ENCODE measurements at regions not wholly inside any gene's neighbourhood (a gene's known extent, or its start where the extent isn't known, plus 50 kb on each side); places are given as distances from the start of the nearest gene placed in this dataset.
"Not testable (repeated sequence)": the region's sequence is repeated elsewhere in the genome, so short reads cannot be mapped to it uniquely, and the experiment has no call there.

- intact Hi-C loops (cut with micrococcal nuclease): no loop called here
- CTCF ChIA-PET: no interaction called here
- DNase-seq (no peak), ATAC-seq (no peak)
- no peak overlapping the region for H3K27ac Mint-ChIP-seq
- no peaks in the 10 kb centered on the region for H3K4me1 Mint-ChIP-seq (ENCODE audit: low read depth)
- peaks cover 10% of the 10 kb centered on the region for H3K9me3 Mint-ChIP-seq
- H3K4me3 Mint-ChIP-seq: no peak overlapping the region
- TF ChIP-seq, protein P1, sequence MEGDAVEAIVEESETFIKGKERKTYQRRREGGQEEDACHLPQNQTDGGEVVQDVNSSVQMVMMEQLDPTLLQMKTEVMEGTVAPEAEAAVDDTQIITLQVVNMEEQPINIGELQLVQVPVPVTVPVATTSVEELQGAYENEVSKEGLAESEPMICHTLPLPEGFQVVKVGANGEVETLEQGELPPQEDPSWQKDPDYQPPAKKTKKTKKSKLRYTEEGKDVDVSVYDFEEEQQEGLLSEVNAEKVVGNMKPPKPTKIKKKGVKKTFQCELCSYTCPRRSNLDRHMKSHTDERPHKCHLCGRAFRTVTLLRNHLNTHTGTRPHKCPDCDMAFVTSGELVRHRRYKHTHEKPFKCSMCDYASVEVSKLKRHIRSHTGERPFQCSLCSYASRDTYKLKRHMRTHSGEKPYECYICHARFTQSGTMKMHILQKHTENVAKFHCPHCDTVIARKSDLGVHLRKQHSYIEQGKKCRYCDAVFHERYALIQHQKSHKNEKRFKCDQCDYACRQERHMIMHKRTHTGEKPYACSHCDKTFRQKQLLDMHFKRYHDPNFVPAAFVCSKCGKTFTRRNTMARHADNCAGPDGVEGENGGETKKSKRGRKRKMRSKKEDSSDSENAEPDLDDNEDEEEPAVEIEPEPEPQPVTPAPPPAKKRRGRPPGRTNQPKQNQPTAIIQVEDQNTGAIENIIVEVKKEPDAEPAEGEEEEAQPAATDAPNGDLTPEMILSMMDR (IDR thresholded peaks at IDR 0.05): no peak
- no peaks in the 10 kb centered on the region for H3K36me3 Mint-ChIP-seq (ENCODE audit: low read depth)
- POLR2A ChIA-PET: no interaction called here
- no peaks in the 10 kb centered on the region for H3K27me3 Mint-ChIP-seq
These were observed 1263.3 kb upstream of the CDH9 start for GRCh38 chr5:28301712-28302111.

DNA sequence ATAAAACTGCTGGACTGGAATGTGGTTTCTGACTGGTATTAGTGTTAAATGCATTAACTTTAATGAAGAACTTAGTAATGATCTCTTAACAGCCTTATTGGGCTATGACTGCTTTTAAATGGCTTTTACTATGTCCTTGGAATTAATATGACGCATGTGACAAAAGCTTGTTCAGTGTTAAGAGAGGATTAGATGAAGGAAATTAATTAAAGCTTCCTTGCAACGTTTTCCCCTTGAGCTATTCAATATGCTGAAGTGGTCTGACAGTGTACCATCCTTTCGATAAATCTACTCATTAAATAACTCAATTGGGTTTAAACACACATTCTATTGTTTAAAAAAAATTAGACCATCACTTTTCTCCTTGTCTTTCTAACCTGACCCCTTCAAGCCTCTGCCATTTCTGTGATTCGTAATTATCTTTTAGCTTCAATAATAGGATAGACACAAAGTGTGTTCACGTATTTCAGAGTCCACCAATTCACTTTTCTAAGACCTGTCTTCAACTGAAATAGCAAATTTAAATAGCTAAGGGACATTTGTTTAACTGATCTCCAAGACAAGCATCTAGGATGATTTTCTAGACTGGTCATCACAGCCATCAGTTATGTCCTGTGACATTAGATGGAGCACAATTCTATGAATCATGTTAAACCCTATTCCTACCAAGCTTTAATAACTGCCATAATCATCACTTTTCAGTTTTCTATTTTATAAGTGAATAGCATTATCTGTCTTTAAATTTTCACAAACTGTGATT is 1258.0 kb upstream of the CDH9 start:
- no peak for DNase-seq
- H3K27me3 Mint-ChIP-seq: no peaks in the 10 kb centered on the region
- no peaks in the 10 kb centered on the region for H3K4me1 Mint-ChIP-seq (ENCODE audit: low read depth)
- peaks cover 9% of the 10 kb centered on the region for H3K9me3 Mint-ChIP-seq
- no peak overlapping the region for H3K27ac Mint-ChIP-seq
- no peaks in the 10 kb centered on the region for H3K36me3 Mint-ChIP-seq (ENCODE audit: low read depth)
- no peak overlapping the region for H3K4me3 Mint-ChIP-seq
- TF ChIP-seq, protein P1 (IDR thresholded peaks at IDR 0.05): no peak
- CTCF ChIA-PET: no interaction called here
- POLR2A ChIA-PET: no interaction called here
- intact Hi-C loops (cut with micrococcal nuclease): no loop called here
- ATAC-seq: no peak

GRCh38 chr5:28287021-28287420 is 1248.6 kb upstream of the CDH9 start:
- H3K4me3 Mint-ChIP-seq; H3K27ac Mint-ChIP-seq; H3K27me3 Mint-ChIP-seq; H3K4me1 Mint-ChIP-seq (ENCODE audit: low read depth); CTCF ChIA-PET; DNase-seq; POLR2A ChIA-PET; ATAC-seq; H3K36me3 Mint-ChIP-seq (ENCODE audit: low read depth); intact Hi-C loops (cut with micrococcal nuclease): not testable (repeated sequence)
- peaks cover 15% of the 10 kb centered on the region for H3K9me3 Mint-ChIP-seq

DNA sequence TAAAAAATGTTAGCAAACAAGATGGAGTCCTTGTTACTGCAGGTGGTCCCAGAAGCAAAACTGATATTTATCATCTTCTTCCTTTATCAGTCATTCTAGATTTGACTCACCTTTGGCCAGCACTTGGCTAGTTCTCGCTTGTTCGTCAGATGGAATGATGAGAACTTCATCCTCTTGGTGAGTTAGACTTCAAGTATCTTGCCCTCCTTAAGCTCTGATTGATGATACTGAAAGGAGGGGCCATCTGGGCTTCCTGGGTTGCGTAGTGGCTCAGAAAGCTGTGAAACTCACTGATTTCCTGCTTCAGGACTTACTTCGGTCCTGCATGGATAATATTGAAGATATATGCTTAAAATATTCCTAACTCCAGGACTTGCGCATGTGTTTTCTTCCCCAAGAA is 1248.2 kb upstream of the CDH9 start:
- intact Hi-C loops (cut with micrococcal nuclease): no loop called here
- no peak for DNase-seq
- no peak for ATAC-seq
- TF ChIP-seq, protein P1 (IDR thresholded peaks at IDR 0.05): no peak
- H3K9me3 Mint-ChIP-seq: peaks cover 15% of the 10 kb centered on the region
- H3K27me3 Mint-ChIP-seq: no peaks in the 10 kb centered on the region
- H3K27ac Mint-ChIP-seq: no peak overlapping the region
- ChIA-PET CTCF (no interaction called here), POLR2A (no interaction called here)
- no peaks in the 10 kb centered on the region for H3K36me3 Mint-ChIP-seq (ENCODE audit: low read depth)
- H3K4me3 Mint-ChIP-seq: no peak overlapping the region
- no peaks in the 10 kb centered on the region for H3K4me1 Mint-ChIP-seq (ENCODE audit: low read depth)

- intact Hi-C loops (cut with micrococcal nuclease): no loop called here
- H3K27ac Mint-ChIP-seq: no peak overlapping the region
- TF ChIP-seq, protein P1 (IDR thresholded peaks at IDR 0.05): no peak
- no peak for DNase-seq
- ATAC-seq: no peak
- H3K27me3 Mint-ChIP-seq: no peaks in the 10 kb centered on the region
- peaks cover 15% of the 10 kb centered on the region for H3K9me3 Mint-ChIP-seq
- H3K4me3 Mint-ChIP-seq: no peak overlapping the region
- POLR2A ChIA-PET: no interaction called here
- no peaks in the 10 kb centered on the region for H3K36me3 Mint-ChIP-seq (ENCODE audit: low read depth)
- H3K4me1 Mint-ChIP-seq (ENCODE audit: low read depth): no peaks in the 10 kb centered on the region
- CTCF ChIA-PET: interaction anchor here (0.6 kb wide), 1 partner anchor 272 kb away, joined by 3 read pairs; no protein-coding TSS in a partner anchor
These were observed 1246.4 kb upstream of the CDH9 start for GRCh38 chr5:28284788-28285187.
